Neuron (in vitro differentiated cells): ENCODE measurements at regions not wholly inside any gene's neighbourhood (a gene's known extent, or its start where the extent isn't known, plus 50 kb on each side); places are given as distances from the start of the nearest gene placed in this dataset.
"Not testable (repeated sequence)": the region's sequence is repeated elsewhere in the genome, so short reads cannot be mapped to it uniquely, and the experiment has no call there.

ENCODE experiments used
- H2AFZ ChIP-seq: one replicate; pipeline ENCODE4 v1.6.1; 2013; ENCODE audit warnings: low read depth, mild to moderate bottlenecking, inconsistent platforms, low read length, moderate library complexity
- H3K27me3 ChIP-seq: one replicate; pipeline ENCODE4 v1.6.1; 2013; ENCODE audit warnings: low read length; ENCODE audit not compliant: insufficient read depth
- H3K36me3 ChIP-seq: one replicate; pipeline ENCODE4 v1.6.1; 2013; ENCODE audit warnings: low read length; ENCODE audit not compliant: insufficient read depth
- H3K4me1 ChIP-seq: one replicate; pipeline ENCODE4 v1.6.1; 2013; ENCODE audit warnings: low read length; ENCODE audit not compliant: insufficient read depth
- H3K4me3 ChIP-seq: 2 replicates; pipeline ENCODE4 v1.5.1; 2013; ENCODE audit warnings: mild to moderate bottlenecking, low read length, moderate library complexity
- H3K9me3 ChIP-seq: one replicate; pipeline ENCODE4 v1.6.1; 2013; ENCODE audit warnings: low read length

GRCh38 chr4:148550788-148551187, 108.6 kb upstream of the NR3C2 start:
- Histone ChIP-seq H3K36me3 (no peaks in the 10 kb centered on the region), H2AFZ (no peak overlapping the region), H3K9me3 (no peaks in the 10 kb centered on the region), H3K4me1 (no peaks in the 10 kb centered on the region), H3K4me3 (no peak overlapping the region), H3K27me3 (no peaks in the 10 kb centered on the region)

- H3K4me1 ChIP-seq, result no peaks in the 10 kb centered on the region
- no peaks in the 10 kb centered on the region for H3K9me3 ChIP-seq
- no peak overlapping the region for H2AFZ ChIP-seq
- no peaks in the 10 kb centered on the region for H3K36me3 ChIP-seq
- no peak overlapping the region for H3K4me3 ChIP-seq
- no peaks in the 10 kb centered on the region for H3K27me3 ChIP-seq
These were observed 100.9 kb upstream of the NR3C2 start for GRCh38 chr4:148542922-148543623.

GRCh38 chr4:148540622-148541326, 98.6 kb upstream of the NR3C2 start:
- Histone ChIP-seq H3K4me1 (no peaks in the 10 kb centered on the region), H3K36me3 (no peaks in the 10 kb centered on the region), H3K27me3 (no peaks in the 10 kb centered on the region), H2AFZ (no peak overlapping the region), H3K9me3 (no peaks in the 10 kb centered on the region), H3K4me3 (no peak overlapping the region)

- no peak overlapping the region for H2AFZ ChIP-seq
- no peaks in the 10 kb centered on the region for H3K9me3 ChIP-seq
- H3K4me1 ChIP-seq, result no peaks in the 10 kb centered on the region
These were observed 97.2 kb upstream of the NR3C2 start for GRCh38 chr4:148539387-148539786.

GRCh38 chr4:148533851-148534250, 91.6 kb upstream of the NR3C2 start:
- not testable (repeated sequence) for H3K4me1 ChIP-seq, H3K27me3 ChIP-seq, H3K9me3 ChIP-seq, H2AFZ ChIP-seq, H3K36me3 ChIP-seq, H3K4me3 ChIP-seq

More at GRCh38 chr4:148539387-148539786, 97.2 kb upstream of the NR3C2 start:
- Histone ChIP-seq H3K4me3 (no peak overlapping the region), H3K27me3 (no peaks in the 10 kb centered on the region), H3K36me3 (no peaks in the 10 kb centered on the region)

- Histone ChIP-seq H3K4me3 (no peak overlapping the region), H3K4me1 (no peaks in the 10 kb centered on the region), H3K36me3 (no peaks in the 10 kb centered on the region), H2AFZ (no peak overlapping the region), H3K9me3 (no peaks in the 10 kb centered on the region), H3K27me3 (no peaks in the 10 kb centered on the region)
These were observed 87.9 kb upstream of the NR3C2 start for GRCh38 chr4:148530114-148530513.

- Histone ChIP-seq H3K4me1 (no peaks in the 10 kb centered on the region), H3K4me3 (no peak overlapping the region), H3K36me3 (no peaks in the 10 kb centered on the region), H2AFZ (no peak overlapping the region), H3K27me3 (no peaks in the 10 kb centered on the region), H3K9me3 (no peaks in the 10 kb centered on the region)
These were observed 85.4 kb upstream of the NR3C2 start for GRCh38 chr4:148527571-148527970.

GRCh38 chr4:148522995-148523394, 80.8 kb upstream of the NR3C2 start:
- no peaks in the 10 kb centered on the region for H3K4me1 ChIP-seq
- no peak overlapping the region for H2AFZ ChIP-seq
- H3K36me3 ChIP-seq, result no peaks in the 10 kb centered on the region
- no peak overlapping the region for H3K4me3 ChIP-seq
- no peaks in the 10 kb centered on the region for H3K27me3 ChIP-seq
- H3K9me3 ChIP-seq, result no peaks in the 10 kb centered on the region

- no peaks in the 10 kb centered on the region for H3K36me3 ChIP-seq
- H3K27me3 ChIP-seq, result no peaks in the 10 kb centered on the region
- no peaks in the 10 kb centered on the region for H3K9me3 ChIP-seq
- H2AFZ ChIP-seq, result no peak overlapping the region
- no peaks in the 10 kb centered on the region for H3K4me1 ChIP-seq
- no peak overlapping the region for H3K4me3 ChIP-seq
These were observed 73.0 kb upstream of the NR3C2 start for GRCh38 chr4:148515248-148515647.

- Histone ChIP-seq H3K27me3 (no peaks in the 10 kb centered on the region), H3K9me3 (no peaks in the 10 kb centered on the region), H3K36me3 (no peaks in the 10 kb centered on the region), H3K4me3 (no peak overlapping the region), H2AFZ (no peak overlapping the region), H3K4me1 (no peaks in the 10 kb centered on the region)
These were observed 72.4 kb upstream of the NR3C2 start for GRCh38 chr4:148514581-148514980.

GRCh38 chr4:148514041-148514440, 71.8 kb upstream of the NR3C2 start:
- H3K9me3 ChIP-seq, result no peaks in the 10 kb centered on the region
- H3K4me1 ChIP-seq, result no peaks in the 10 kb centered on the region
- no peak overlapping the region for H2AFZ ChIP-seq
- H3K36me3 ChIP-seq, result no peaks in the 10 kb centered on the region
- H3K4me3 ChIP-seq, result no peak overlapping the region
- no peaks in the 10 kb centered on the region for H3K27me3 ChIP-seq

GRCh38 chr4:148510211-148510610, 68.0 kb upstream of the NR3C2 start:
- no peaks in the 10 kb centered on the region for H3K36me3 ChIP-seq
- H3K4me3 ChIP-seq, result no peak overlapping the region
- H3K4me1 ChIP-seq, result no peaks in the 10 kb centered on the region
- H2AFZ ChIP-seq, result no peak overlapping the region
- no peaks in the 10 kb centered on the region for H3K9me3 ChIP-seq
- no peaks in the 10 kb centered on the region for H3K27me3 ChIP-seq

- H3K36me3 ChIP-seq, result no peaks in the 10 kb centered on the region
- no peak overlapping the region for H2AFZ ChIP-seq
- H3K4me3 ChIP-seq, result no peak overlapping the region
- no peaks in the 10 kb centered on the region for H3K9me3 ChIP-seq
- H3K27me3 ChIP-seq, result no peaks in the 10 kb centered on the region
- no peaks in the 10 kb centered on the region for H3K4me1 ChIP-seq
These were observed 61.5 kb upstream of the NR3C2 start for GRCh38 chr4:148503681-148504080.

- H3K4me3 ChIP-seq, result no peak overlapping the region
- no peaks in the 10 kb centered on the region for H3K9me3 ChIP-seq
- no peak overlapping the region for H2AFZ ChIP-seq
- no peaks in the 10 kb centered on the region for H3K36me3 ChIP-seq
- H3K4me1 ChIP-seq, result no peaks in the 10 kb centered on the region
- no peaks in the 10 kb centered on the region for H3K27me3 ChIP-seq
These were observed 55.0 kb upstream of the NR3C2 start for GRCh38 chr4:148497258-148497657.
